ENCODE measurements at regions not wholly inside any gene's neighbourhood (a gene's known extent, or its start where the extent isn't known, plus 50 kb on each side); places are given as distances from the start of the nearest gene placed in this dataset.
"Not testable (repeated sequence)": the region's sequence is repeated elsewhere in the genome, so short reads cannot be mapped to it uniquely, and the experiment has no call there.

GRCh38 chr5:75837258-75837841, 120.1 kb upstream of the POC5 start:
- no peak for DNase-seq

- DNase-seq = no peak
Observed at GRCh38 chr5:75831561-75831960, 114.3 kb upstream of the POC5 start.

GRCh38 chr5:75828029-75828428, 110.8 kb upstream of the POC5 start:
- no peak for DNase-seq

GRCh38 chr5:75824323-75824722, 107.1 kb upstream of the POC5 start:
- no peak for DNase-seq

GRCh38 chr5:75823811-75824210, 106.6 kb upstream of the POC5 start:
- no peak for DNase-seq

- no peak for DNase-seq
Observed at GRCh38 chr5:75818661-75819060, 101.4 kb upstream of the POC5 start.

GRCh38 chr5:75799695-75800094, 82.5 kb upstream of the POC5 start:
- not testable (repeated sequence) for DNase-seq

GRCh38 chr5:75769338-75769737, 52.1 kb upstream of the POC5 start:
- not testable (repeated sequence) for DNase-seq
